AG04449 (cell line): ENCODE measurements at regions not wholly inside any gene's neighbourhood (a gene's known extent, or its start where the extent isn't known, plus 50 kb on each side); places are given as distances from the start of the nearest gene placed in this dataset.

Experiments
- CTCF ChIA-PET: fragments of 350-600 bp; formaldehyde crosslinking; extraction: SDS; loops from one replicate; lab custom pipeline; 2021; ENCODE audit warnings: antibody characterized with exemption; lab: Yijun Ruan, JAX
- POLR2A ChIA-PET: fragments of 400-600, 350-600 bp; formaldehyde crosslinking; extraction: SDS; loops from one replicate; lab custom pipeline; 2020; ENCODE audit warnings: antibody characterized with exemption, inconsistent platforms; lab: Yijun Ruan, JAX
- DNase-seq: peaks from one replicate; pipeline ENCODE4 v3.0.0-alpha.2; 2010; ENCODE audit warnings: low read depth, low spot score
- H3K4me3 ChIP-seq: 2 replicates; pipeline ENCODE4 v1.5.1; 2011; ENCODE audit warnings: low read depth, mild to moderate bottlenecking, control low read depth, low read length
- CTCF ChIP-seq: IDR thresholded peaks from one replicate; pipeline ENCODE4 v1.5.1; 2011; ENCODE audit warnings: mild to moderate bottlenecking, moderate library complexity, low read length, control low read depth, inconsistent platforms; ENCODE audit not compliant: insufficient read depth; ENCODE audit errors: missing control alignments

- H3K4me3 ChIP-seq: no peak overlapping the region
- CTCF ChIA-PET: interaction anchor here (1.1 kb wide), 1 partner anchor 15 kb away, joined by 3 read pairs; no protein-coding TSS in a partner anchor
- POLR2A ChIA-PET: no interaction called here
- DNase-seq: no peak
- no peak for TF ChIP-seq CTCF
Observed at GRCh38 chr10:47187592-47187991, 112.4 kb upstream of the GDF10 start.

- no peak for DNase-seq
- POLR2A ChIA-PET: no interaction called here
- TF ChIP-seq CTCF: no peak
- CTCF ChIA-PET: interaction anchor here (1.1 kb wide), 1 partner anchor 14 kb away, joined by 3 read pairs; no protein-coding TSS in a partner anchor
- no peak overlapping the region for H3K4me3 ChIP-seq
Observed at GRCh38 chr10:47188156-47188555, 111.8 kb upstream of the GDF10 start.

GRCh38 chr10:47189802-47190201 lies 110.2 kb upstream of the GDF10 start:
- no peak for TF ChIP-seq CTCF
- POLR2A ChIA-PET: no interaction called here
- no peak for DNase-seq
- CTCF ChIA-PET: no interaction called here
- H3K4me3 ChIP-seq: no peak overlapping the region

GRCh38 chr10:47190301-47190700 lies 109.7 kb upstream of the GDF10 start:
- TF ChIP-seq CTCF: no peak
- DNase-seq: no peak
- H3K4me3 ChIP-seq: no peak overlapping the region
- CTCF ChIA-PET: no interaction called here
- POLR2A ChIA-PET: no interaction called here

- ChIA-PET POLR2A (no interaction called here), CTCF (interaction anchor here (1.1 kb wide), 1 partner anchor 13 kb away, joined by 3 read pairs; no protein-coding TSS in a partner anchor)
- no peak for TF ChIP-seq CTCF
- no peak for DNase-seq
- H3K4me3 ChIP-seq: no peak overlapping the region
Observed at GRCh38 chr10:47190802-47191450, 109.1 kb upstream of the GDF10 start.

DNA sequence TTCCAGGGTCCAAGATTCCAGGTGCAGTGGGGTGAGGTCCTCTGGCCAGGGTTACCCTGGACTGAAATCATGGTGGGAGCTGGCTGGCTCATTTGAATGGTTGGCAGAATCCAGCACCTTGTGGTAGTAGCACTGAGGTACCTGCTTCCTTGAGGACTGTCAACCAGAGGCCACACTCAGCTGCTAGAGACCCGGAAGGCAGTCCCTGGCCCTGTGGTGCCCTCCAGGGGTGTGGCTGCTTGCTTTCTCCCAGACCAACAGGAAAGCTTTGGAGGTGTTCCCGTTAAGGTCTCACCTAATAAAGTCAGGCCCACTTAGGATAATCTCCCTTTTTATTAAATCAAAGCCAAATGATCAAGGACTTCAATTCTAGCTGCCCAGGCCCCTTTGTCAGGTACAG lies 107.7 kb upstream of the GDF10 start:
- DNase-seq: no peak
- POLR2A ChIA-PET: no interaction called here
- CTCF ChIA-PET: interaction anchor here (1.1 to 1.2 kb wide), 3 partner anchors 15 to 146 kb away, joined by 3 read pairs; no protein-coding TSS in a partner anchor
- no peak overlapping the region for H3K4me3 ChIP-seq
- no peak for TF ChIP-seq CTCF
